Mesendoderm (in vitro differentiated cells): ENCODE measurements at regions not wholly inside any gene's neighbourhood (a gene's known extent, or its start where the extent isn't known, plus 50 kb on each side); places are given as distances from the start of the nearest gene placed in this dataset.
"Not testable (repeated sequence)": the region's sequence is repeated elsewhere in the genome, so short reads cannot be mapped to it uniquely, and the experiment has no call there.

Experiments
- DNase-seq: peaks from one replicate; pipeline ENCODE4 v3.0.0; 2013
- H2AK5ac ChIP-seq: 2 replicates; pipeline ENCODE4 v1.6.1; 2013; ENCODE audit warnings: low read length, inconsistent platforms
- H2BK120ac ChIP-seq: 2 replicates; pipeline ENCODE4 v1.6.1; 2013; ENCODE audit warnings: low read depth, mild to moderate bottlenecking, low read length, moderate library complexity, mixed read lengths
- H2BK15ac ChIP-seq: replicated peaks from 2 replicates; pipeline ENCODE4 v1.6.1; 2013; ENCODE audit warnings: low read depth, mild to moderate bottlenecking, moderate library complexity
- H2BK5ac ChIP-seq: 2 replicates; pipeline ENCODE4 v1.6.1; 2013; ENCODE audit warnings: low read length, inconsistent platforms
- H3K18ac ChIP-seq: 2 replicates; pipeline ENCODE4 v1.6.1; 2013; ENCODE audit warnings: mild to moderate bottlenecking, low read length, mixed read lengths
- H3K23ac ChIP-seq: one replicate; pipeline ENCODE4 v1.6.1; 2013; ENCODE audit warnings: low read length
- H3K27ac ChIP-seq: 2 replicates; pipeline ENCODE4 v1.5.1; 2013; ENCODE audit warnings: low read depth, mild to moderate bottlenecking, inconsistent platforms, low read length, moderate library complexity
- H3K27me3 ChIP-seq: 2 replicates; pipeline ENCODE4 v1.6.1; 2013; ENCODE audit warnings: low read length, control low read depth, mild to moderate bottlenecking, inconsistent platforms; ENCODE audit not compliant: insufficient read depth, poor library complexity
- H3K36me3 ChIP-seq: 2 replicates; pipeline ENCODE4 v1.6.1; 2013; ENCODE audit warnings: low read length, inconsistent platforms; ENCODE audit not compliant: control insufficient read depth, insufficient read depth
- H3K4ac ChIP-seq: one replicate; pipeline ENCODE4 v1.6.1; 2013; ENCODE audit warnings: low read depth, mild to moderate bottlenecking, low read length, moderate library complexity
- H3K4me1 ChIP-seq: 2 replicates; pipeline ENCODE4 v1.6.1; 2013; ENCODE audit warnings: low read depth, low read length, inconsistent platforms; ENCODE audit not compliant: control insufficient read depth
- H3K4me2 ChIP-seq: 2 replicates; pipeline ENCODE4 v1.6.1; 2013; ENCODE audit warnings: low read length
- H3K4me3 ChIP-seq: 2 replicates; pipeline ENCODE4 v1.5.1; 2013; ENCODE audit warnings: mild to moderate bottlenecking, low read length
- H3K56ac ChIP-seq: one replicate; pipeline ENCODE4 v1.6.1; 2013; ENCODE audit warnings: low read length
- H3K79me1 ChIP-seq: 2 replicates; pipeline ENCODE4 v1.6.1; 2013; ENCODE audit warnings: low read length, inconsistent platforms
- H3K79me2 ChIP-seq: 2 replicates; pipeline ENCODE4 v1.6.1; 2013; ENCODE audit warnings: mild to moderate bottlenecking, low read length; ENCODE audit not compliant: control insufficient read depth, insufficient read depth
- H3K9ac ChIP-seq: 2 replicates; pipeline ENCODE4 v1.6.1; 2013; ENCODE audit warnings: low read length, inconsistent platforms
- H4K5ac ChIP-seq: one replicate; pipeline ENCODE4 v1.6.1; 2013; ENCODE audit warnings: low read length
- H4K8ac ChIP-seq: one replicate; pipeline ENCODE4 v1.6.1; 2013; ENCODE audit warnings: low read depth, mild to moderate bottlenecking, control low read depth, low read length, moderate library complexity
- WGBS: extraction: QIAGEN DNeasy Blood & Tissue Kit; methylation state at CpG from one replicate; pipeline ENCODE4 v1.1.7; 2013; ENCODE audit warnings: low lambda C conversion rate, missing lambda C conversion rate; ENCODE audit not compliant: insufficient coverage; ENCODE audit errors: extremely low coverage; 5-methylcytosine and 5-hydroxymethylcytosine counted together

DNA sequence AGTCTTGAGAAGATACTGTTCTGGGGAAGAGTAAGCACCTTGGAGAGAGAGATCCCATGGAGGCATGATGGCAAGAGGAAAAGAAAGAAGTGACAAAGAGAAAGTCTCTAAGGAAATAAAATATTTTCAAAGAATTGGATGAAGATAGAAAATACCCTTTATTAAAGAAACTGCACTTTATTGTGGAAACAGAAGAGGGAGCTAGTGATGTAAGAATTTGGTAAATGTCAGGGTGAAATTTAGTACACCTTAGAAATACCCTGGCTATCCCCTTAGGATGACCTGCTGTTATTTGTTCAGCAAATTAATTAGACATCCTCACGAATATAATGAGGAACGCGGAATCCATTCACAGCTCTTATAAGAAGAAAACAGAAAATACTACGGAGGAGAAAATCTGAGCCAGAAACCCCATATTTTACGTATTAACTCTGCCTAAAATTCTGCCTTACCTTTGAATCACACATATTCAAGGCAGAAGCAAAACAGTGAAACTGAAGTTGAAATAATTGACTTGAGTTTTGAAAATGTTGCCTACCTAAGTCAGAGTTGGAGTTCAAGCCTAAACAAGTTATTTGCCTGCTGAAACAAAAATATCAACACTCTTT is 90.7 kb downstream of the TFPI2 start:
- Histone ChIP-seq H3K27me3 (no peaks in the 10 kb centered on the region), H4K8ac (no peak overlapping the region), H3K56ac (no peak overlapping the region), H3K36me3 (no peaks in the 10 kb centered on the region), H3K4me3 (no peak overlapping the region), H2BK5ac (no peak overlapping the region), H3K27ac (no peak overlapping the region), H3K4me2 (no peak overlapping the region), H3K79me1 (no peaks in the 10 kb centered on the region), H2BK15ac (no peak overlapping the region), H3K23ac (no peak overlapping the region), H4K5ac (no peak overlapping the region), H3K79me2 (no peaks in the 10 kb centered on the region), H3K9ac (no peak overlapping the region), H3K4ac (no peak overlapping the region), H3K4me1 (no peaks in the 10 kb centered on the region), H3K18ac (no peak overlapping the region), H2BK120ac (no peak overlapping the region), H2AK5ac (no peak overlapping the region)
- no CpG with 5 or more reads among the region's 5 CpGs for WGBS
- DNase-seq, result peak; percentile 27

DNA sequence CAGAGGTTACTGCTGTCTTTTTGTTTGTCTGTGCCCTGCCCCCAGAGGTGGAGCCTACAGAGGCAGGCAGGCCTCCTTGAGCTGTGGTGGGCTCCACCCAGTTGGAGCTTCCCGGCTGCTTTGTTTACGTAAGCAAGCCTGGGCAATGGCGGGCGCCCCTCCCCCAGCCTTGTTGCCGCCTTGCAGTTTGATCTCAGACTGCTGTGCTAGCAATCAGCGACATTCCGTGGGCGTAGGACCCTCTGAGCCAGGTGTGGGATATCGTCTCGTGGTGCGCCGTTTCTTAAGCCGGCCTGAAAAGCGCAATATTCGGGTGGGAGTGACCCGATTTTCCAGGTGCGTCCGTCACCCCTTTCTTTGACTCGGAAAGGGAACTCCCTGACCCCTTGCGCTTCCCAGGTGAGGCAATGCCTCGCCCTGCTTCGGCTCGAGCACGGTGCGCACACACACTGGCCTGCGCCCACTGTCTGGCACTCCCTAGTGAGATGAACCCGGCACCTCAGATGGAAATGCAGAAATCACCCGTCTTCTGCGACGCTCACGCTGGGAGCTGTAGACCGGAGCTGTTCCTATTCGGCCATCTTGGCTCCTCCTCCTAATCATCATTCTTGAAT is 97.4 kb downstream of the TFPI2 start:
- H3K4me1 ChIP-seq, H3K9ac ChIP-seq, DNase-seq, H2BK5ac ChIP-seq, H3K56ac ChIP-seq, H3K36me3 ChIP-seq, H3K23ac ChIP-seq, H3K4me2 ChIP-seq, H2BK120ac ChIP-seq, H3K4me3 ChIP-seq, H3K4ac ChIP-seq, H2BK15ac ChIP-seq, H4K8ac ChIP-seq, H3K27ac ChIP-seq, H2AK5ac ChIP-seq, H3K18ac ChIP-seq, H3K79me1 ChIP-seq, H3K79me2 ChIP-seq, H3K27me3 ChIP-seq, H4K5ac ChIP-seq: not testable (repeated sequence)
- no CpG with 5 or more reads among the region's 33 CpGs for WGBS

DNA sequence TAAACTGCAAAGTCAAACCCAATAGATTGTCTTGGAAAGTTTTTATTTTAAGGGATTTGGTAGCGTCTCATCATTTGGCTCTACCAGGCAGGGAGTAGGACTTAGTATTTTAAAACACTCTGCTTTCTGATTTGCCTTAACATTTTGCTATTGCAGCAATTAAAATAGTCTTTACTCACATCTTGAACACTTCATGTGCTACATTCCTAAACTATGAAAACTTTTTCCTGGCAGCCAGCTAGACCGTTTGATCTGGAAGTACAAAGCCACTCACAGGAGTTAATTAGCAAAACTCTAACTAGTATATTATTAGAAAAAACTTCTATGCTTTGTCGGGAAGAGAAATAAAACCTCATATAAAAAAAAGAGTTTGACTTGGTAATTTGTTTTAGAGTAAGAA is 111.4 kb downstream of the TFPI2 start:
- no peak for DNase-seq
- H3K27me3 ChIP-seq, result no peaks in the 10 kb centered on the region
- H3K56ac ChIP-seq, result no peak overlapping the region
- H3K27ac ChIP-seq, result no peak overlapping the region
- H3K4me2 ChIP-seq, result no peak overlapping the region
- no peak overlapping the region for H3K4me3 ChIP-seq
- no peak overlapping the region for H3K23ac ChIP-seq
- H3K4ac ChIP-seq, result no peak overlapping the region
- H3K79me2 ChIP-seq, result no peaks in the 10 kb centered on the region
- H2BK15ac ChIP-seq, result no peak overlapping the region
- no peak overlapping the region for H4K5ac ChIP-seq
- no peaks in the 10 kb centered on the region for H3K79me1 ChIP-seq
- no peaks in the 10 kb centered on the region for H3K36me3 ChIP-seq
- H4K8ac ChIP-seq, result no peak overlapping the region
- WGBS, result no CpG with 5 or more reads among the region's 3 CpGs
- no peak overlapping the region for H2AK5ac ChIP-seq
- H3K4me1 ChIP-seq, result no peaks in the 10 kb centered on the region
- H2BK5ac ChIP-seq, result no peak overlapping the region
- no peak overlapping the region for H3K9ac ChIP-seq
- H2BK120ac ChIP-seq, result no peak overlapping the region
- no peak overlapping the region for H3K18ac ChIP-seq

GRCh38 chr7:93778384-93778783 is 112.2 kb downstream of the TFPI2 start:
- no peak overlapping the region for H4K5ac ChIP-seq
- H3K79me1 ChIP-seq, result no peaks in the 10 kb centered on the region
- H3K56ac ChIP-seq, result no peak overlapping the region
- H2BK5ac ChIP-seq, result no peak overlapping the region
- no peak for DNase-seq
- no peak overlapping the region for H3K4ac ChIP-seq
- H2BK15ac ChIP-seq, result no peak overlapping the region
- no peaks in the 10 kb centered on the region for H3K27me3 ChIP-seq
- H3K9ac ChIP-seq, result no peak overlapping the region
- no peak overlapping the region for H3K23ac ChIP-seq
- H2BK120ac ChIP-seq, result no peak overlapping the region
- H3K36me3 ChIP-seq, result no peaks in the 10 kb centered on the region
- no peaks in the 10 kb centered on the region for H3K79me2 ChIP-seq
- WGBS, result no CpG with 5 or more reads among the region's 4 CpGs
- no peak overlapping the region for H2AK5ac ChIP-seq
- H3K4me2 ChIP-seq, result no peak overlapping the region
- H3K4me3 ChIP-seq, result no peak overlapping the region
- H3K18ac ChIP-seq, result no peak overlapping the region
- H3K4me1 ChIP-seq, result no peaks in the 10 kb centered on the region
- no peak overlapping the region for H4K8ac ChIP-seq
- H3K27ac ChIP-seq, result no peak overlapping the region

GRCh38 chr7:93773446-93773845 is 117.1 kb downstream of the TFPI2 start:
- no peak overlapping the region for H3K4ac ChIP-seq
- H3K4me1 ChIP-seq, result no peaks in the 10 kb centered on the region
- H3K79me2 ChIP-seq, result no peaks in the 10 kb centered on the region
- H3K18ac ChIP-seq, result no peak overlapping the region
- H3K27me3 ChIP-seq, result no peaks in the 10 kb centered on the region
- no peak overlapping the region for H2BK120ac ChIP-seq
- H3K56ac ChIP-seq, result no peak overlapping the region
- no peak overlapping the region for H4K5ac ChIP-seq
- no peak overlapping the region for H2BK5ac ChIP-seq
- no peak overlapping the region for H2AK5ac ChIP-seq
- H3K23ac ChIP-seq, result no peak overlapping the region
- H3K79me1 ChIP-seq, result no peaks in the 10 kb centered on the region
- H2BK15ac ChIP-seq, result no peak overlapping the region
- WGBS, result no CpG with 5 or more reads among the region's 1 CpG
- no peak overlapping the region for H3K27ac ChIP-seq
- H3K36me3 ChIP-seq, result no peaks in the 10 kb centered on the region
- DNase-seq, result no peak
- H3K4me2 ChIP-seq, result no peak overlapping the region
- H4K8ac ChIP-seq, result no peak overlapping the region
- H3K4me3 ChIP-seq, result no peak overlapping the region
- H3K9ac ChIP-seq, result no peak overlapping the region

DNA sequence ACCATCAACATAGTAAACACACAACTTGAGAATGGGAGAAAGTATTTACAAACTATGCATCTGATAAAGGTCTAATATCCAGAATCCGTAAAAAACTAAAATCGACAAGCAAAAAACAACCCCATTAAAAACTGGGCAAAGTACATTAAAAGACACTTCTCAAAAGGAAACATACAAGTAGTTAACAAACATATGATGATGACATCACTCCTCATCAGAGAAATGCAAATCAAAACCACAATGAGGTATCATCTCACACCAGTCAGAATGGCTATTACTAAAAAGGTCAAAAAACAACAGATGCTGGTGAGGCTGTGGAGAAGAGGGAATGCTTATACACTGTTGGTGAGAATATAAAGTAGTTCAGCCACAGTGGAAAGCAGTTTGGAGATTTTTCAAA is 125.1 kb downstream of the TFPI2 start:
- H2BK120ac ChIP-seq, result no peak overlapping the region
- no peak for DNase-seq
- no peak overlapping the region for H3K27ac ChIP-seq
- H3K4me1 ChIP-seq, result no peaks in the 10 kb centered on the region
- no peak overlapping the region for H2AK5ac ChIP-seq
- no peak overlapping the region for H3K56ac ChIP-seq
- no peak overlapping the region for H3K4me2 ChIP-seq
- H2BK5ac ChIP-seq, result no peak overlapping the region
- no peak overlapping the region for H4K5ac ChIP-seq
- H3K79me2 ChIP-seq, result no peaks in the 10 kb centered on the region
- WGBS, result no CpG with 5 or more reads among the region's 2 CpGs
- H3K9ac ChIP-seq, result no peak overlapping the region
- no peaks in the 10 kb centered on the region for H3K36me3 ChIP-seq
- H3K4ac ChIP-seq, result no peak overlapping the region
- no peak overlapping the region for H3K18ac ChIP-seq
- no peak overlapping the region for H2BK15ac ChIP-seq
- H3K27me3 ChIP-seq, result no peaks in the 10 kb centered on the region
- no peak overlapping the region for H3K4me3 ChIP-seq
- H3K23ac ChIP-seq, result no peak overlapping the region
- H3K79me1 ChIP-seq, result no peaks in the 10 kb centered on the region
- no peak overlapping the region for H4K8ac ChIP-seq
